Activated T-cell treated with anti-CD3 and anti-CD28 coated beads, Interleukin-2, amount 50 U/mL, for 72 hours (primary cell): ENCODE measurements at regions not wholly inside any gene's neighbourhood (a gene's known extent, or its start where the extent isn't known, plus 50 kb on each side); places are given as distances from the start of the nearest gene placed in this dataset.
A peak's percentile ranks its signal among the peaks of the same experiment; 100 is the strongest.
"Not testable (repeated sequence)": the region's sequence is repeated elsewhere in the genome, so short reads cannot be mapped to it uniquely, and the experiment has no call there.

ENCODE experiments used
- ATAC-seq, 2 donors: fragments of 150-1000 bp; cut with Tn5 transposase; replicated peaks in 1 of 2; 2 replicates each; pipeline ENCODE4 v1.10.0; 2021; ENCODE audit warnings: moderate library complexity in 2 of 2, mild to moderate bottlenecking in 1 of 2
- DNase-seq, 2 donors: peaks; one replicate each; pipeline ENCODE4 v3.0.0; 2021 to 2022; ENCODE audit warnings: mixed read lengths in 1 of 2
- H3K27ac Mint-ChIP-seq: one replicate; pipeline ENCODE4 v1.8.0; 2022; ENCODE audit warnings: mild to moderate bottlenecking, moderate library complexity, mixed read lengths
- H3K27me3 Mint-ChIP-seq: one replicate; pipeline ENCODE4 v1.8.0; 2022; ENCODE audit warnings: low read depth, mixed read lengths
- H3K36me3 Mint-ChIP-seq, 2 donors: one replicate each; pipeline ENCODE4 v1.8.0; 2022; ENCODE audit warnings: mixed read lengths in 2 of 2, mild to moderate bottlenecking in 1 of 2; ENCODE audit not compliant: insufficient read depth in 2 of 2
- H3K4me1 Mint-ChIP-seq: one replicate; pipeline ENCODE4 v1.8.0; 2022; ENCODE audit warnings: low read depth, mixed read lengths
- H3K4me3 Mint-ChIP-seq, 2 donors: one replicate each; pipeline ENCODE4 v1.8.0; 2022; ENCODE audit warnings: mild to moderate bottlenecking in 2 of 2, mixed read lengths in 2 of 2, moderate library complexity in 2 of 2
- H3K9me3 Mint-ChIP-seq, 2 donors: one replicate each; pipeline ENCODE4 v1.8.0; 2022; ENCODE audit warnings: mixed read lengths in 2 of 2

DNA sequence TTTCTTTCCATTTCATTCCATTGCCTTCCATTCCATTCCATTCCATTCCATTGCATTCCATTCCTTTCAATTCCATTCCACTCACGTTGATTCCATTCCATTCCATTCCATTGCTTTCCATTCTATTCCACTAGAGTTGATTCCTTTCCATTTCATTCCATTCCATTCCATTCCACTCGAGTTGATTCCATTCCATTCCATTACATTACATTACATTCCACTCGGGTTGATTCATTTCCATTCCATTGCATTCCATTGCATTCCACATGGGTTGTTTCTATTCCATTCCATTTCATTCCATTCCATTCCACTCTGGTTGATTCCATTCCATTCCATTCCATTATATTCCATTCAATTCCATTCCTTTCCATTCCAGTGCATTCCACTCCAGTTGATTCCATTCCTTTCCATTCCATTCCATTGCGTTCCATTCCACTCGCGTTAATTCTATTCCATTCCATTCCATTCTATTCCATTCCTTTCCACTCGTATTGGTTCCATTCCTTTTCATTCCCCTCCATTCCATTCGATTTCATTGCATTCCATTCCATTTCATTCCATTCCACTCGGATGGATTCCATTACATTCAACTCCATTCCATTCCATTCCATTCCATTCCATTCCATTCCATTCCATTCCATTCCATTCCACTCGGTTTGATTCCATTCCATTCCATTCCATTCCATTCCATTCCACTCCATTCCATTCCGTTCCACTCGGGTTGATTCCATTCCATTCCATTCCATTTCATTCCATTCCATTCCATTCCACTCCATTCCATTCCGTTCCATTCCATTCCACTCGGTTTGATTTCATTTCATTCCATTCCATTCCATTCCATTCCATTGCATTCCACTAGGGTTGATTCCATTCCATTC lies 1139.1 kb downstream of the RPIA start:
- H3K4me3 Mint-ChIP-seq, DNase-seq, H3K36me3 Mint-ChIP-seq, H3K27ac Mint-ChIP-seq, H3K27me3 Mint-ChIP-seq, H3K4me1 Mint-ChIP-seq: not testable (repeated sequence)
- peaks cover 23 to 40% of the 10 kb centered on the region in 2 donors for H3K9me3 Mint-ChIP-seq
- peak in 1 of 2 donors; percentile 31 for ATAC-seq

DNA sequence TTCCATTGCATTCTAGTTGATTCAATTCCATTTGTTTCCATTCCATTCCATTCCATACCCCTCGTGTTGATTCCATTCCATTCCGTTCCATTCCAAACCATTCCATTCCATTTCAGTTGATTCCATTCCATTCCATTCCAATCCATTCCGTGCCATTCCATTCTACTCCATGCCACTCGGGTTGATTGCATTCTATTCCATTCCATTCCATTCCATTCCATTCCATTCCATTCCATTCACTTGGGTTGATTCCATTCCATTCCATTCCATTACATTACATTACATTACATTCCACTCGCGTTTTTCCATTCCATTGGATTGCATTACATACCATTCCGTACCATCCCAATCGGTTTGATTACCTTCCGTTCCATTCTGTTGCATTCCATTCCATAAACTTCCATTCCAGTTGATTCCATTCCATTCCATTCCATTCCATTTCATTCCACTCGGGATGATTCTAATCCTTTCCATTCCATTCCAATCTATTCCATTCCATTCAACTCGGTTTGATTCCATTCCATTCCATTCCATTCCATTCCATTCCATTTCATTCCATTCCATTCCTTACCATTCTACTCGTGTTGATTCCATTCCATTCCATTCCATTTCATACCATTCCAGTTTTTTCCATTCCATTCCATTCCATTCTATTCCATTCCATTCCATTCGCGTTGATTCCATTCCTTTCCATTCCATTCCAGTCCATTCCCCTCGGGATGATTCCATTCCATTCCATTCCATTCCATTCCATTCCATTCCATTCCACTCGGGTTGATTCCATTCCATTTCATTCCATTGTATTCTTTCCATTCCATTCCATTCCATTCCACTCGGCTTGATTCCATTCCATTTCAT lies 1140.4 kb downstream of the RPIA start:
- peaks cover 35 to 53% of the 10 kb centered on the region in 2 donors for H3K9me3 Mint-ChIP-seq
- ATAC-seq = no peak
- H3K36me3 Mint-ChIP-seq = peaks cover 17% of the 10 kb centered on the region in 2 donors
- H3K4me1 Mint-ChIP-seq = no peaks in the 10 kb centered on the region
- DNase-seq = no peak
- H3K4me3 Mint-ChIP-seq = no peak overlapping the region
- H3K27me3 Mint-ChIP-seq = no peaks in the 10 kb centered on the region
- no peak overlapping the region for H3K27ac Mint-ChIP-seq

DNA sequence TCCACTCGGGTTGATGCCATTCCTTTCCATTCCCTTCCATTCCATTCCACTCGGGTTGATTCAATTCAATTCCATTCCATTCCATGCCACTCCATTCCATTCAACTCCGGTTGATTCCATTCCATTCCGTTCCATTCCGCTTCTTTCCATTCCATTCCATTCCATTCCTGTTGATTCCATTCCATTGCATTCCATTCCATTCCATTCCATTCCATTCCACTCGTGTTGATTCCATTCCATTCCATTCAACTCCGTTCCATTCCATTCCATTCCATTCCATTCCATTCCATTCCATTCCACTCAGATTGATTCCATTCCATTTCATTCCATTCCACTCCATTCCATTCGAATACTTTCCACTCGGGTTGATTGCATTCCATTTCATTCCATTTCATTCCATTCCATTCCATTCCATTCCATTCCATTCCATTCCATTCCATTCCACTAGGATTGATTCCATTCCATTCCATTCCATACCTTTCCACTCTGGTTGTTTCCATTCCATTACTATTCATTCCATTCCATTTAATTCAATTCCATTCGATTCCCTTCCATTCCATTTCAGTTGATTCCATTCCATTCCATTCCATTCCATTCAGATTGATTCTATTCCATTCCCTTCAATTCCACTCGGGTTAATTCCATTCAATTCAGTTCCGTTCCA lies 1141.8 kb downstream of the RPIA start:
- H3K27me3 Mint-ChIP-seq = no peaks in the 10 kb centered on the region
- H3K27ac Mint-ChIP-seq = no peak overlapping the region
- ATAC-seq (peak; percentile 55 to 63), DNase-seq (no peak)
- no peaks in the 10 kb centered on the region for H3K4me1 Mint-ChIP-seq
- peaks cover 19% of the 10 kb centered on the region in 2 donors for H3K36me3 Mint-ChIP-seq
- H3K9me3 Mint-ChIP-seq = peaks cover 39 to 55% of the 10 kb centered on the region in 2 donors
- H3K4me3 Mint-ChIP-seq = no peak overlapping the region

DNA sequence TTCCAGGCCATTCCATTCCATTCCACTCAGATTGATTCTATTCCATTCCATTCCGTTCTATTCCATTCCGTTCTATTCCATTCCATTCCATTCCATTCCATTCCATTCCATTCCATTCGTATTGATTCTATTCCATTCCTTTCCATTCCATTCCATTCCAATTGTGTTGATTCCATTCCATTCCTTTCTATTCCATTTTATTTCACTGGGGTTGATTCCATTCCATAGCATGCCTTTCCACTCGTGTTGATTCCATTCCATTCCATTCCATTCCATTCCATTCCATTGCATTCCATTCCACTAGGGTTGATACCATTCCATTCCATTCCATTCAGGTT lies 1142.3 kb downstream of the RPIA start:
- peaks cover 39 to 55% of the 10 kb centered on the region in 2 donors for H3K9me3 Mint-ChIP-seq
- H3K27ac Mint-ChIP-seq = no peak overlapping the region
- H3K4me1 Mint-ChIP-seq = no peaks in the 10 kb centered on the region
- H3K36me3 Mint-ChIP-seq = peaks cover 19% of the 10 kb centered on the region in 2 donors
- ATAC-seq = no peak
- no peaks in the 10 kb centered on the region for H3K27me3 Mint-ChIP-seq
- no peak overlapping the region for H3K4me3 Mint-ChIP-seq
- DNase-seq = no peak

DNA sequence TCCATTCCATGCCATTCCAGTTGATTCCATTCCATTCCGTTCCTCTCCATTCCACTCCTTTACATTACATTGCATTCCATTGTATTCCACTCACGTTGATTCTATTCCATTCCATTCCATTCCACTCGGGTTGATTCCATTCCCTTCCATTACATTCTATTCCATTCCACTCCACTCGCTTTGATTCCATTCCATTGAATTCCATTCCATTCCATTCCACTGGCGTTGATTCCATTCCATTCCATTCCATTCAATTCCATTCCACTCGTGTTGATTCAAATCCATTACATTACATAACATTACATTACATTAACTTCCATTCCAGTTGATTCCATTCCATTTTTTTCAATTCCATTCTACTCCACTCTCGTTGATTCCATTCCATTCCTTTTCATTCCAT lies 1142.8 kb downstream of the RPIA start:
- no peak for DNase-seq
- peaks cover 19% of the 10 kb centered on the region in 2 donors for H3K36me3 Mint-ChIP-seq
- H3K4me1 Mint-ChIP-seq = no peaks in the 10 kb centered on the region
- ATAC-seq = no peak
- no peaks in the 10 kb centered on the region for H3K27me3 Mint-ChIP-seq
- peaks cover 39 to 51% of the 10 kb centered on the region in 2 donors for H3K9me3 Mint-ChIP-seq
- H3K27ac Mint-ChIP-seq = no peak overlapping the region
- H3K4me3 Mint-ChIP-seq = no peak overlapping the region

DNA sequence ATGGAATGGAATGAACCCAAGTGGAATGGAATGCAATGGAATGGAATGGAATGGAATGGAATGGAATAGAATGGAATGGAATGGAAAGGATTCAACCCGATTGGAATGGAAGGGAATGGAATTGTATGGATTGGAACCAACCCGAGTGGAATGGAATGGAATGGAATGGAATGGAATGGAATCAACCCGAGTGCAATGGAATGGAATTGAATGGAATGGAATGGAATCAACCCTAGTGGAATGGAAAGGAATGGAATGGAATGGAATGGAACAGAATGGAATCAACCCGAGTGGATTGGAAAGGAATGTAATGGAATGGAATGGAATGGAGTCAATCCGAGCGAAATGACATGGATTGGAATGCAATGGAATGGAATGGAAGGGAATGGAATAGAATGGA lies 1144.9 kb downstream of the RPIA start:
- ATAC-seq = peak; percentile 35 to 56
- not testable (repeated sequence) for H3K27ac Mint-ChIP-seq, H3K4me1 Mint-ChIP-seq, H3K27me3 Mint-ChIP-seq, DNase-seq, H3K4me3 Mint-ChIP-seq
- peaks cover 33 to 35% of the 10 kb centered on the region in 2 donors for H3K9me3 Mint-ChIP-seq
- H3K36me3 Mint-ChIP-seq = peaks cover 19% of the 10 kb centered on the region in 2 donors

DNA sequence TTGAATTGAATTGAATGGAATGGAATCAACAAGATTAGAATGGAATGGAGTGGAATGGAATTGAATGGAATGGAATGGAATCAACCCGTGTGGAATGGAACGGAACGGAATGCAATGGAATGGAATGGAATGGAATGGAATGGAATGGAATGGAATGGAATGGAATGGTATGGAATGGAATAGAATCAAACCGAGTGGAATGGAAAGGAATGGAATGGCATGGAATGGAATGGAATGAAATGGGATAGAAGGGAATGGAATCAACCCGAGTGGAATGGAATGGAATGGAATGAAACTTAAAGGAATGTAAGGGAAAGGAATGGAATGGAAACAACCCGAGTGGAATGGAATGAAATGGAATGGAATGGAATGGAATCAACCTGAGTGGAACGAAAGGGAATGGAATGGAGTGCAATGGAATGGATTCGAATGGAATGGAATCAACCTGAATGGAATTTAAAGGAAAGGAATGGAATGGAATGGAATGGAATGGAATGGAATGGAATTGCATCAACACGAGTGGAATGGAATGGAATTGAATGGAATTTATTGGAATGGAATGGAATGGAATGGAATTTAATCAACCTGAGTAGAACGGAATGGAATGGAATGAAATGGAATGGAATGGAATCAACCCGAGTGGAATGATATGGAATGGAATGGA lies 1146.6 kb downstream of the RPIA start:
- DNase-seq (no peak), ATAC-seq (no peak)
- H3K4me3 Mint-ChIP-seq = no peak overlapping the region
- H3K9me3 Mint-ChIP-seq = peaks cover 21 to 24% of the 10 kb centered on the region in 2 donors
- no peaks in the 10 kb centered on the region for H3K27me3 Mint-ChIP-seq
- H3K4me1 Mint-ChIP-seq = no peaks in the 10 kb centered on the region
- no peak overlapping the region for H3K27ac Mint-ChIP-seq
- peaks cover 19% of the 10 kb centered on the region in 2 donors for H3K36me3 Mint-ChIP-seq

DNA sequence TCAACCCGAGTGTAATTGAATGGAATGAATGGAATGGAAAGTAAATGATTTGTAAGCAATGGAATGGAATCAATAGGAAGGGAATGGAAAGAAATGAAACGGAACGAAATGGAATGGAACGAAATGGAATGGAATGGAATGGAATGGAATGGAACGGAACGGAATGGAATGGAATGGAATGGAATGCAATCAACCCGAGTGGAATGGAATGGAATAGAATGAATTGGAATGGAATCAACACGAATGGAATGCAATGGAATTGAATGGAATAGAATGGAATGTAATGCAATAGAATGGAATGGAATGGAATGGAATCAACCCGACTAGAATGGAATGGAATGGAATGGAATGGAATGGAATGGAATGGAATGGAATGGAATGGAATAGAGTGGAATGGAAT lies 1148.7 kb downstream of the RPIA start:
- not testable (repeated sequence) for H3K27ac Mint-ChIP-seq, H3K27me3 Mint-ChIP-seq, DNase-seq, ATAC-seq, H3K4me3 Mint-ChIP-seq, H3K4me1 Mint-ChIP-seq
- peaks cover 19% of the 10 kb centered on the region in 2 donors for H3K36me3 Mint-ChIP-seq
- H3K9me3 Mint-ChIP-seq = peaks cover 22 to 24% of the 10 kb centered on the region in 2 donors

DNA sequence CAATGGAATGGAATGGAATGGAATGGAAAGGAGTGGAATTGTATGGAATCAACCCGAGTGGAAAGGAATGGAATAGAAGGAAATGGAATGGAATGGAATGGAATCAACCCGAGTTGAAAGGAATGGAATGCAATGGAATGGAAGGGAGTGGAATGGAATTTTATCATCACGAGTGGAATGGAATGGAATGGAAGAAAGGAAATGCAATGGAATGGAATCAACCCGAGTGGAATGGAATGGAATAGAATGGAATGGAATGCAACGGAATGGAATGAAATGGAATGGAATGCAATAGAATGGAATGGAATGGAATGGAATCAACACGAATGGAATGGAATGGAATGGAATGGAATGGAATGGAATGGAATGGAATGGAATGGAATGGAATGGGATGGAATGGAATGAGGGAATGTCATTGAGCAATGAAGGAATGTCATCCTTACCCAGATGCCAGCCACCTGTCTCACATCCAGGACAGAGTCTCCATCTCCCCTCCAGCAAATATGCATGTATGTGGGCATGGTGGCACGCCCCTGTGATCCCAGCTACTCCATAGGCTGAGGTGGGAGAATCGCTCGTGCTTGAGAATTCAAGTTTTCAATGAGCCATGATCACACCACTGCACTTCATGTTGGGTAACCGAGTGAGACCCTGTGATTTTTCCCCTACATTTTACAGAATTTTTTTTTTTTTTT lies 1149.5 kb downstream of the RPIA start:
- H3K4me1 Mint-ChIP-seq, H3K27me3 Mint-ChIP-seq, H3K4me3 Mint-ChIP-seq, H3K27ac Mint-ChIP-seq, ATAC-seq, DNase-seq: not testable (repeated sequence)
- H3K36me3 Mint-ChIP-seq = peaks cover 11% of the 10 kb centered on the region in 2 donors
- peaks cover 15 to 16% of the 10 kb centered on the region in 2 donors for H3K9me3 Mint-ChIP-seq

DNA sequence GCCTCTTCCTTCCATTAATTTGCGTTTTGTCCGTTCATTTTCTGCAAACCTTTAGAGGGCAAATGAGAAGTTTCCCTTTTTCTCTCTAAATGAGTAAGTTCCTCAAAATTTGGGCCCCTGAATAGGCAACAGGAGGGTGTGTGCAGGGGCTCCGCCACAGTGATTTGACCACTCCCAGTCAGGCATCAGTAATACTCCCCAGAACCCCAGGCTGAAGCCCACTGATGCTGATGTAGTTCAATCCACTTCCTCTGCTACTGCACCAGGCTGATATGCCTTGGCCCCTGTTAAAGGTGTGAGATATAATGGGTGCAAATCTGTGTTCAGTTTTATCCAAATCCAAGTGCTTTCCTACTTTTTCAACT lies 1150.0 kb downstream of the RPIA start:
- H3K27me3 Mint-ChIP-seq = no peaks in the 10 kb centered on the region
- peaks cover 6% of the 10 kb centered on the region in 2 donors for H3K36me3 Mint-ChIP-seq
- no peak overlapping the region for H3K4me3 Mint-ChIP-seq
- H3K27ac Mint-ChIP-seq = no peak overlapping the region
- ATAC-seq (no peak), DNase-seq (no peak)
- H3K4me1 Mint-ChIP-seq = no peaks in the 10 kb centered on the region
- H3K9me3 Mint-ChIP-seq = peaks cover 10 to 11% of the 10 kb centered on the region in 2 donors

DNA sequence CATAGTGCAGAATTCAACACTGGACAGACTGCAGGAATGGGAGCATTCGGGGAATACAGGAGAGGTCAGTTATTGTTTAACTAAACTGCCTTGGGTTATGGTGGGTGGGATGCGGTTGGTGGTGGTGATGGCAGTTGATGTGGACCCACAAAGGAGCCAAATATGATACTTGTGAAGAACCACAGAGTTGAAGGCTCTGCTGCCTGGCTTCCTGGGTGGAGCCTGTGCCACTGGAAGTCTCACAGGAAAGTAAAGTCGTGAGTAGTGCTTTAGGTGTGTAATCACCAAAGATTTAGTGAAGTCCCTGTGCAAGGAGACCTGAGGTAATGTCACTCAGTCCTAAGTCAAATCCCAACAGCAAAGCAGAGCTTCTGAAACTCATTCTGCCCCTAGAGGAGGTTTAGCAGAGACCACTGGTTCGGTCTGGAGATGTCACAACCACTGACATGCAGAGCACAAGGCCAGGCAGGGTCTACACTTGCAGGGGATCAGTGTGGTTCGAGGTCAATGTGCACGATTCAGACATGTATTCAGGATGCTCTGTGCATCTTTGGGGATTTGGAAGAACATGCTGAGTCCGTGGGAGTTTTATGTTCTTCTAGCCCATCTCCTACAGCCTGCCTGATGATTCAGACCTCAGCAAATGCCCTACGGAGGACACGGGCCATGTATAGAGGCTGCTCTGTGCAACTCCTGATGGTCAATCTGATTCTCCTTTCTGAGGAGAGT lies 1150.9 kb downstream of the RPIA start:
- Mint-ChIP-seq H3K4me1 (no peaks in the 10 kb centered on the region), H3K27ac (no peak overlapping the region), H3K4me3 (no peak overlapping the region), H3K27me3 (no peaks in the 10 kb centered on the region), H3K9me3 (peaks cover 3 to 5% of the 10 kb centered on the region in 2 donors), H3K36me3 (no peaks in the 10 kb centered on the region)
- no peak for ATAC-seq
- no peak for DNase-seq
